Smooth muscle cell (in vitro differentiated cells): ENCODE measurements at regions not wholly inside any gene's neighbourhood (a gene's known extent, or its start where the extent isn't known, plus 50 kb on each side); places are given as distances from the start of the nearest gene placed in this dataset.

Source experiments
- DNase-seq: peaks from one replicate; lab custom pipeline; 2025; ENCODE audit not compliant: unreplicated experiment; lab: John Stamatoyannopoulos, UW
- H2AFZ ChIP-seq: fragments of 200-600 bp; sonication (generic); 2 replicates; pipeline ENCODE4 v1.6.0; 2016; ENCODE audit warnings: antibody characterized with exemption, low read depth, mild to moderate bottlenecking
- H3F3A ChIP-seq: fragments of 200-600 bp; sonication (generic); 2 replicates; pipeline ENCODE4 v1.6.0; 2017; ENCODE audit warnings: antibody characterized with exemption, low read depth
- H3K27ac ChIP-seq: fragments of 200-600 bp; sonication (generic); 2 replicates; pipeline ENCODE4 v1.5.1; 2016; ENCODE audit warnings: low read depth, mild to moderate bottlenecking
- H3K27me3 ChIP-seq: fragments of 200-600 bp; sonication (generic); 2 replicates; pipeline ENCODE4 v1.6.1; 2016; ENCODE audit warnings: low read depth, mild to moderate bottlenecking
- H3K36me3 ChIP-seq: fragments of 200-600 bp; sonication (generic); 2 replicates; pipeline ENCODE4 v1.5.1; 2016; ENCODE audit warnings: low read depth
- H3K4me1 ChIP-seq: fragments of 200-600 bp; sonication (generic); 2 replicates; pipeline ENCODE4 v1.5.1; 2016; ENCODE audit warnings: low read depth
- H3K4me2 ChIP-seq: fragments of 200-600 bp; sonication (generic); 2 replicates; pipeline ENCODE4 v1.6.0; 2016; ENCODE audit warnings: mild to moderate bottlenecking
- H3K4me3 ChIP-seq: fragments of 200-600 bp; sonication (generic); 2 replicates; pipeline ENCODE4 v1.5.1; 2016; ENCODE audit warnings: mild to moderate bottlenecking
- H3K79me2 ChIP-seq: fragments of 200-600 bp; sonication (generic); 2 replicates; pipeline ENCODE4 v1.6.0; 2016; ENCODE audit warnings: low read depth, mild to moderate bottlenecking
- H3K9ac ChIP-seq: fragments of 200-600 bp; sonication (generic); 2 replicates; pipeline ENCODE4 v1.6.0; 2016; ENCODE audit warnings: low read depth
- H3K9me3 ChIP-seq: fragments of 200-600 bp; sonication (generic); replicated peaks from 2 replicates; pipeline ENCODE4 v1.5.1; 2016; ENCODE audit warnings: low read depth
- H4K20me1 ChIP-seq: fragments of 200-600 bp; sonication (generic); 2 replicates; pipeline ENCODE4 v1.6.0; 2016; ENCODE audit warnings: low read depth
- CTCF ChIP-seq: fragments of 200-600 bp; sonication (generic); IDR thresholded peaks from 2 replicates; pipeline ENCODE4 v1.5.1; 2017; ENCODE audit warnings: borderline replicate concordance, mild to moderate bottlenecking, antibody characterized with exemption; ENCODE audit not compliant: insufficient read depth, poor library complexity, severe bottlenecking
- WGBS: methylation state at CpG from one replicate; pipeline ENCODE4 v1.1.7; 2016; ENCODE audit warnings: low lambda C conversion rate; 5-methylcytosine and 5-hydroxymethylcytosine counted together

- no peaks in the 10 kb centered on the region for H3K9me3 ChIP-seq
- H3K27me3 ChIP-seq = no peaks in the 10 kb centered on the region
- no peak overlapping the region for H3K4me3 ChIP-seq
- no peak overlapping the region for H3K4me2 ChIP-seq
- H4K20me1 ChIP-seq = no peaks in the 10 kb centered on the region
- peaks cover 10% of the 10 kb centered on the region for H3F3A ChIP-seq
- H3K9ac ChIP-seq = no peak overlapping the region
- no peak for DNase-seq
- no peaks in the 10 kb centered on the region for H3K36me3 ChIP-seq
- no peak for TF ChIP-seq CTCF
- no peaks in the 10 kb centered on the region for H3K79me2 ChIP-seq
- no peak overlapping the region for H3K27ac ChIP-seq
- WGBS = 85% methylated on average over 5 of the region's 5 CpGs
- H2AFZ ChIP-seq = no peak overlapping the region
- H3K4me1 ChIP-seq = no peaks in the 10 kb centered on the region
Measured at GRCh38 chr7:106570948-106571418, 90.0 kb downstream of the CCDC71L start.

- H3K27me3 ChIP-seq = no peaks in the 10 kb centered on the region
- no peak overlapping the region for H3K27ac ChIP-seq
- H3K4me2 ChIP-seq = no peak overlapping the region
- no peak overlapping the region for H3K9ac ChIP-seq
- no peak overlapping the region for H2AFZ ChIP-seq
- no peaks in the 10 kb centered on the region for H3K36me3 ChIP-seq
- TF ChIP-seq CTCF = no peak
- no peaks in the 10 kb centered on the region for H4K20me1 ChIP-seq
- no peaks in the 10 kb centered on the region for H3K4me1 ChIP-seq
- H3F3A ChIP-seq = peaks cover 10% of the 10 kb centered on the region
- WGBS = 100% methylated on average over 2 of the region's 2 CpGs
- DNase-seq = no peak
- no peaks in the 10 kb centered on the region for H3K9me3 ChIP-seq
- no peak overlapping the region for H3K4me3 ChIP-seq
- no peaks in the 10 kb centered on the region for H3K79me2 ChIP-seq
Measured at GRCh38 chr7:106570146-106570545, 90.8 kb downstream of the CCDC71L start.

DNA sequence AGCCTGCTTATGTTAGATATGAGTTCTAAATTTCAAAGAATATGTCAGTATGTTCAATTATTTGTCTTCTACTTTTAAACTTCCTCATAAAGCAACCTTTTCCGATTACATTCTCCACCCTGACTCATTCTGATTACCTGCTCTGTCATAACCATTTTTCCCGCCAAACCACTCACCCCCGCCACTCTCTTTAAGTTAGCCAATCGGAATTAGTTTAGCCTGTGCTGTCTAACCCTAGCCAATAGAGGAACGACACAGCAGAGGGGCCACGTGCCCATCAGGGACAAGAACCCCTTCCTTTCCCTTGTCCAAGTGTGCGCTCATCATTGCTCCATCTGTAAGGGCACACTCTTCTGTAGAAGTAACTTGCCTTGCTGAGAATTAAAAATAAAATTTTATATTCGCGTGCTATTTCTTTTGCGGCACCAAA lies 91.4 kb downstream of the CCDC71L start:
- H3K27ac ChIP-seq = peak overlapping the region; percentile 58
- H2AFZ ChIP-seq = no peak overlapping the region
- 91% methylated on average over 10 of the region's 10 CpGs for WGBS

More for the DNA sequence above, 91.4 kb downstream of the CCDC71L start:
- DNase-seq = no peak
- Histone ChIP-seq H4K20me1 (no peaks in the 10 kb centered on the region), H3K4me1 (no peaks in the 10 kb centered on the region), H3K4me2 (no peak overlapping the region), H3K36me3 (no peaks in the 10 kb centered on the region), H3K79me2 (no peaks in the 10 kb centered on the region), H3K9ac (no peak overlapping the region), H3K9me3 (no peaks in the 10 kb centered on the region), H3K27me3 (no peaks in the 10 kb centered on the region), H3K4me3 (no peak overlapping the region), H3F3A (peaks cover 10% of the 10 kb centered on the region)
- TF ChIP-seq CTCF = no peak
